GM21619 (cell line): ENCODE measurements at regions not wholly inside any gene's neighbourhood (a gene's known extent, or its start where the extent isn't known, plus 50 kb on each side); places are given as distances from the start of the nearest gene placed in this dataset.
"Not testable (repeated sequence)": the region's sequence is repeated elsewhere in the genome, so short reads cannot be mapped to it uniquely, and the experiment has no call there.

ENCODE experiments used
- ATAC-seq: cut with Tn5 transposase; IDR thresholded peaks from one replicate; pipeline ENCODE4 v1.9.1; 2021; ENCODE audit not compliant: unreplicated experiment

GRCh38 chr1:29804181-29804899 is 568.0 kb downstream of the PTPRU start:
- ATAC-seq: no peak

GRCh38 chr1:29803486-29803885 is 567.2 kb downstream of the PTPRU start:
- ATAC-seq: no peak

- ATAC-seq: no peak
Observed at GRCh38 chr1:29802181-29803068, 566.1 kb downstream of the PTPRU start.

- ATAC-seq: no peak
Observed at GRCh38 chr1:29801561-29801973, 565.2 kb downstream of the PTPRU start.

GRCh38 chr1:29801003-29801402 is 564.7 kb downstream of the PTPRU start:
- ATAC-seq: no peak

GRCh38 chr1:29800522-29800956 is 564.2 kb downstream of the PTPRU start:
- no peak for ATAC-seq

- no peak for ATAC-seq
Observed at GRCh38 chr1:29800120-29800519, 563.8 kb downstream of the PTPRU start.

GRCh38 chr1:29798699-29799566 is 562.6 kb downstream of the PTPRU start:
- no peak for ATAC-seq

- not testable (repeated sequence) for ATAC-seq
Observed at GRCh38 chr1:29797125-29797524, 560.8 kb downstream of the PTPRU start.

GRCh38 chr1:29795965-29796364 is 559.6 kb downstream of the PTPRU start:
- ATAC-seq: not testable (repeated sequence)

GRCh38 chr1:29793653-29794348 is 557.5 kb downstream of the PTPRU start:
- no peak for ATAC-seq

- no peak for ATAC-seq
Observed at GRCh38 chr1:29793101-29793546, 556.8 kb downstream of the PTPRU start.

GRCh38 chr1:29789910-29790247 is 553.6 kb downstream of the PTPRU start:
- ATAC-seq: no peak

- ATAC-seq: no peak
Observed at GRCh38 chr1:29789221-29789909, 553.0 kb downstream of the PTPRU start.

GRCh38 chr1:29786791-29787732 is 550.7 kb downstream of the PTPRU start:
- ATAC-seq: no peak

GRCh38 chr1:29786195-29786594 is 549.9 kb downstream of the PTPRU start:
- ATAC-seq: no peak

- no peak for ATAC-seq
Observed at GRCh38 chr1:29785554-29785953, 549.2 kb downstream of the PTPRU start.

GRCh38 chr1:29785137-29785527 is 548.8 kb downstream of the PTPRU start:
- no peak for ATAC-seq
